Pancreas (tissue), 10 donors: ENCODE measurements at regions not wholly inside any gene's neighbourhood (a gene's known extent, or its start where the extent isn't known, plus 50 kb on each side); places are given as distances from the start of the nearest gene placed in this dataset.

Experiments
- ATAC-seq, 4 donors: fragments of 200-7000 bp; cut with Tn5 transposase; one replicate each; pipeline versions ENCODE4 v1.8.0 to v1.9.1; 2020; ENCODE audit warnings: mild to moderate bottlenecking in 4 of 4, moderate library complexity in 4 of 4
- DNase-seq, 6 donors: peaks; one replicate each; pipeline ENCODE4 v3.0.0-alpha.2; 2020
- FAIRE-seq: peaks from 2 replicates; lab custom pipeline; 2012; peaks lifted over from hg19 to GRCh38; lab: Jason Lieb, UNC
- H3K27ac ChIP-seq, 4 donors: fragments of 200-600 bp; sonication (generic); 1 replicate in 3 of 4; 2 replicates in 1 of 4; pipeline versions ENCODE4 v1.5.0 to v1.8.0; 2020
- H3K27me3 ChIP-seq, 4 donors: fragments of 200-600 bp; one replicate each; pipeline ENCODE4 v1.8.0; 2021
- H3K36me3 ChIP-seq, 3 donors: fragments of 200-600 bp; sonication (generic) in 1 of 3; one replicate each; pipeline versions ENCODE4 v1.5.0 to v1.8.0; 2020 to 2021
- H3K4me1 ChIP-seq, 3 donors: fragments of 200-600 bp; one replicate each; pipeline ENCODE4 v1.8.0; 2021
- H3K4me3 ChIP-seq, 4 donors: fragments of 200-600 bp; sonication (generic) in 2 of 4; one replicate each; pipeline versions ENCODE4 v1.5.0 to v1.8.0; 2020 to 2021
- H3K9me3 ChIP-seq, 4 donors: fragments of 200-600 bp; one replicate each; pipeline ENCODE4 v1.8.0; 2021
- WGBS, 2 donors: extraction: QIAGEN DNeasy Blood & Tissue Kit; methylation state at CpG; one replicate each; pipeline ENCODE4 v1.1.7; 2013; 5-methylcytosine and 5-hydroxymethylcytosine counted together
- intact Hi-C, 3 donors: fragments of 100-400 bp; cut with DNase I; formaldehyde crosslinking; loops; one replicate each; pipeline versions ENCODE4 v1.11.1 to v1.14.2; 2022
- TF ChIP-seq, protein P1 (sequence below), 4 donors: fragments of 200-600 bp; sonication (generic) in 3 of 4; IDR thresholded peaks; one replicate each; pipeline versions ENCODE4 v1.5.0 to v1.8.0; 2021; ENCODE audit warnings: antibody characterized with exemption in 4 of 4
- donor health status: healthy with polysubstance abuse.
- donor health status: DM: no; HTN: no; CAD: no; lungs with moderate emphysema.
- donor health status: DM: no; HTN: no; CAD: no.
- donor health status: control.
- donor health status: control.
- donor health status: Bipolar disorder and iron deficiency.
- donor health status: DM: yes; HTN: yes; CAD: no.
- donor health status: DM: no; HTN: no; CAD: no.
- donor health status: DM: no; HTN: no; CAD: no.
- donor health status: DM: yes; HTN: yes; CAD: no.

DNA sequence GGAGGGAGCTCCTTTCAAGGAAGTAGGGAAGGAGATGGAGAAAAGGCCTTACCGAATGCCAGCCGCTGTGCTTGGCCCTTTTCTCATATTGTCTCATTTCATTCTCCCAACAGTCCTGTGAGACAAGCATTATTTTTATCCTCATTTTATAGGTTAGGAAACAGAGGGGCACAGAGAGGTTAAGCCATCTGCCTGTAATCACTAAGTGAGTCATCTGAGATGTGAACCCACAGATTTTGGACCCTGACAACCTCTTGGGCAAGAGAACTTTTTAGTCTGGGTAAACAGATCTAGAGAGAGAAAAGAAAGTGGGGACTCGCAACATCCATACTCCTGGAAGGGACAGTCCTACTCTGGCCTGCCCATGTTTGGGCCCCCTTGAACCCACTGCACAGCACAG, 91.7 kb upstream of the LCLAT1 start:
- H3K27ac ChIP-seq, result no peak overlapping the region
- H3K27me3 ChIP-seq, result no peaks in the 10 kb centered on the region
- intact Hi-C loops, result no loop called here
- WGBS, 2 donors, result 99% methylated on average over 3 of the region's 3 CpGs
- H3K4me3 ChIP-seq, result no peak overlapping the region
- DNase-seq, result no peak
- TF ChIP-seq, protein P1, sequence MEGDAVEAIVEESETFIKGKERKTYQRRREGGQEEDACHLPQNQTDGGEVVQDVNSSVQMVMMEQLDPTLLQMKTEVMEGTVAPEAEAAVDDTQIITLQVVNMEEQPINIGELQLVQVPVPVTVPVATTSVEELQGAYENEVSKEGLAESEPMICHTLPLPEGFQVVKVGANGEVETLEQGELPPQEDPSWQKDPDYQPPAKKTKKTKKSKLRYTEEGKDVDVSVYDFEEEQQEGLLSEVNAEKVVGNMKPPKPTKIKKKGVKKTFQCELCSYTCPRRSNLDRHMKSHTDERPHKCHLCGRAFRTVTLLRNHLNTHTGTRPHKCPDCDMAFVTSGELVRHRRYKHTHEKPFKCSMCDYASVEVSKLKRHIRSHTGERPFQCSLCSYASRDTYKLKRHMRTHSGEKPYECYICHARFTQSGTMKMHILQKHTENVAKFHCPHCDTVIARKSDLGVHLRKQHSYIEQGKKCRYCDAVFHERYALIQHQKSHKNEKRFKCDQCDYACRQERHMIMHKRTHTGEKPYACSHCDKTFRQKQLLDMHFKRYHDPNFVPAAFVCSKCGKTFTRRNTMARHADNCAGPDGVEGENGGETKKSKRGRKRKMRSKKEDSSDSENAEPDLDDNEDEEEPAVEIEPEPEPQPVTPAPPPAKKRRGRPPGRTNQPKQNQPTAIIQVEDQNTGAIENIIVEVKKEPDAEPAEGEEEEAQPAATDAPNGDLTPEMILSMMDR (IDR thresholded peaks at IDR 0.05), result no peak
- H3K9me3 ChIP-seq, result no peaks in the 10 kb centered on the region
- no peak for ATAC-seq
- no peaks in the 10 kb centered on the region for H3K36me3 ChIP-seq
- peaks cover 0 to 11% (median 8%) of the 10 kb centered on the region in 3 donors for H3K4me1 ChIP-seq
- no peak for FAIRE-seq

DNA sequence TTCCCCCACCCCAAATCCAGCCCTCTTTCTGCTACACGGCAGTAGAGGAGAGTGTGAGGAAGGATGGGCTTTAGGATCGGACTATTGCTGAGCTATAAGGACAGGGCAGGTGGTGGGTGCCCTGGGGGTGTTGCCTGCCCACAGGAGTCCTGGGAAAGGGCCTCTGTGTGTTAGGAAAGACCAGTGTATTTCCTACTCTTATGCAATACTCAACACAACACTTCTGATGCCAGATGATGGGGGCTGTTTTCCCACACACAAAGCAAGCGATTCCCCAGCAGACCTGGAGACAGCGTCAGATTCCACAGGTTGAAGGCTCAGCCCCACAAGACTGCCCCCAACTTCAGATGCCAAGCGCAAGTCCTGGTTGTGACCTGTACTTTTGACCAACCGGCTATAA, 91.0 kb upstream of the LCLAT1 start:
- H3K27ac ChIP-seq, result no peak overlapping the region
- FAIRE-seq (no peak), DNase-seq (no peak)

DNA sequence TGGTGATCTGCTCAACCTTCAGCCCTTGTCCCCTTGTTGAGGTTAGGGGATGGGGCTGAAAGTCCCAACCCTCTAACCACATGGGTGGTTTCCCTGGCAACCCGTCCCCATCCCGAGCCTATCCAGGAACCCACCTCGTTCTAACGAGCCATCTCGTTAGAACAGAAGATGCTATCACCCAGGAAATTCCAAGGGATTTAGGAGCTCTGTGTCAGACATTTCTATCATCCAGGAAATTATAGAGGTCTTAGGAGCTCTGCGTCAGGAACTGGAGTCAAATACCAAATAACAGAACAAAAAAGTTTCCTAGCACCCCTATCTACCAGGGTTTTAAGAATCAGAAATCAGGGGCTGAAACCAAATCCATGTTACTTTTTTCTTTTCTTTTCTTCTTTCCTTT, 90.3 kb upstream of the LCLAT1 start:
- Histone ChIP-seq H3K36me3 (no peaks in the 10 kb centered on the region), H3K9me3 (no peaks in the 10 kb centered on the region), H3K4me1 (peaks cover 0 to 11% (median 8%) of the 10 kb centered on the region in 3 donors), H3K27ac (no peak overlapping the region), H3K27me3 (no peaks in the 10 kb centered on the region), H3K4me3 (no peak overlapping the region)
- TF ChIP-seq, protein P1 (IDR thresholded peaks at IDR 0.05), result no peak
- FAIRE-seq (no peak), DNase-seq (no peak), ATAC-seq (no peak)
- intact Hi-C loops, result no loop called here
- WGBS, 2 donors, result 91% methylated on average over 6 of the region's 6 CpGs

More for the DNA sequence above, 91.0 kb upstream of the LCLAT1 start:
- peaks cover 0 to 11% (median 8%) of the 10 kb centered on the region in 3 donors for H3K4me1 ChIP-seq
- WGBS, 2 donors, result 90 to 92% methylated on average over 6 of the region's 6 CpGs
- H3K9me3 ChIP-seq, result no peaks in the 10 kb centered on the region
- TF ChIP-seq, protein P1 (IDR thresholded peaks at IDR 0.05), result no peak
- no peak for ATAC-seq
- no peaks in the 10 kb centered on the region for H3K27me3 ChIP-seq
- intact Hi-C loops, result no loop called here
- no peaks in the 10 kb centered on the region for H3K36me3 ChIP-seq
- H3K4me3 ChIP-seq, result no peak overlapping the region

GRCh38 chr2:30358351-30358750, 88.7 kb upstream of the LCLAT1 start:
- Histone ChIP-seq H3K9me3 (no peaks in the 10 kb centered on the region), H3K27ac (no peak overlapping the region), H3K27me3 (no peaks in the 10 kb centered on the region), H3K4me3 (no peak overlapping the region), H3K36me3 (no peaks in the 10 kb centered on the region), H3K4me1 (peaks cover 0 to 20% (median 16%) of the 10 kb centered on the region in 3 donors)
- 30 to 47% methylated on average over 5 of the region's 5 CpGs for WGBS, 2 donors
- ATAC-seq (no peak), FAIRE-seq (no peak), DNase-seq (no peak)
- TF ChIP-seq, protein P1 (IDR thresholded peaks at IDR 0.05), result no peak
- intact Hi-C loops, result no loop called here

GRCh38 chr2:30358842-30359241, 88.2 kb upstream of the LCLAT1 start:
- WGBS, 2 donors, result 89 to 92% methylated on average over 6 of the region's 6 CpGs

More at GRCh38 chr2:30358842-30359241, 88.2 kb upstream of the LCLAT1 start:
- FAIRE-seq (no peak), ATAC-seq (no peak), DNase-seq (no peak)
- TF ChIP-seq, protein P1 (IDR thresholded peaks at IDR 0.05), result no peak
- Histone ChIP-seq H3K9me3 (no peaks in the 10 kb centered on the region), H3K4me1 (peaks cover 0 to 17% (median 16%) of the 10 kb centered on the region in 3 donors), H3K27me3 (no peaks in the 10 kb centered on the region), H3K36me3 (no peaks in the 10 kb centered on the region), H3K4me3 (no peak overlapping the region), H3K27ac (no peak overlapping the region)
- intact Hi-C loops, result no loop called here
